B cell (primary cell): ENCODE measurements at regions not wholly inside any gene's neighbourhood (a gene's known extent, or its start where the extent isn't known, plus 50 kb on each side); places are given as distances from the start of the nearest gene placed in this dataset.

Source experiments
- EZH2 ChIP-seq: IDR thresholded peaks from 2 replicates; pipeline ENCODE4 v1.6.1; 2012; ENCODE audit warnings: borderline replicate concordance, low read depth, mild to moderate bottlenecking, moderate library complexity, low read length; ENCODE audit not compliant: insufficient read depth, poor library complexity, severe bottlenecking
- TF ChIP-seq, protein P1 (sequence below): fragments of 200-600 bp; IDR thresholded peaks from one replicate; pipeline ENCODE4 v1.8.0; 2022; ENCODE audit warnings: antibody characterized with exemption, mild to moderate bottlenecking

DNA sequence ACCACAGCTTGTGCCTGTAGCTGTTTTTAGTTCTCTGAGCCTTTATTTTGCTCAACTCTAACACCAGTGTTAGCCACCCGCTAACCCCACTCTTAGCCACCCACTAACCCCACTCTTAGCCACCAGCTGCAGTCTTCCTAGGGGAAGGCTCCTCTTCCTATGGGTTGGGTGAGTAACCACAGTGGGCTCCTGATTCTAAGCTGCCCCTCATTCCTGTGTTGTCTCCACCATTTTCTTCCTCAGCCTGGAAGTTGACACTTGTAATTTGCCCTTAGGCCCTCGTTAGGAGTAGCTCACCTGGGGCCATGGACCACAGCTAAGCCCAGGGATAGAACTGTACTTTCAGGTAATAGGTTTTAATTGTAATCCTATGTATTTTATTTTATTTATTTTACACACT, 782.9 kb upstream of the TPTE start:
- TF ChIP-seq, protein P1, sequence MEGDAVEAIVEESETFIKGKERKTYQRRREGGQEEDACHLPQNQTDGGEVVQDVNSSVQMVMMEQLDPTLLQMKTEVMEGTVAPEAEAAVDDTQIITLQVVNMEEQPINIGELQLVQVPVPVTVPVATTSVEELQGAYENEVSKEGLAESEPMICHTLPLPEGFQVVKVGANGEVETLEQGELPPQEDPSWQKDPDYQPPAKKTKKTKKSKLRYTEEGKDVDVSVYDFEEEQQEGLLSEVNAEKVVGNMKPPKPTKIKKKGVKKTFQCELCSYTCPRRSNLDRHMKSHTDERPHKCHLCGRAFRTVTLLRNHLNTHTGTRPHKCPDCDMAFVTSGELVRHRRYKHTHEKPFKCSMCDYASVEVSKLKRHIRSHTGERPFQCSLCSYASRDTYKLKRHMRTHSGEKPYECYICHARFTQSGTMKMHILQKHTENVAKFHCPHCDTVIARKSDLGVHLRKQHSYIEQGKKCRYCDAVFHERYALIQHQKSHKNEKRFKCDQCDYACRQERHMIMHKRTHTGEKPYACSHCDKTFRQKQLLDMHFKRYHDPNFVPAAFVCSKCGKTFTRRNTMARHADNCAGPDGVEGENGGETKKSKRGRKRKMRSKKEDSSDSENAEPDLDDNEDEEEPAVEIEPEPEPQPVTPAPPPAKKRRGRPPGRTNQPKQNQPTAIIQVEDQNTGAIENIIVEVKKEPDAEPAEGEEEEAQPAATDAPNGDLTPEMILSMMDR = no peak
- no peak for TF ChIP-seq EZH2
